OCI-M1 (cell line): ENCODE measurements at regions not wholly inside any gene's neighbourhood (a gene's known extent, or its start where the extent isn't known, plus 50 kb on each side); places are given as distances from the start of the nearest gene placed in this dataset.

Experiments used
- DNase-seq: peaks from one replicate; lab custom pipeline; 2025; lab: John Stamatoyannopoulos, UW

- DNase-seq: no peak
These were observed 163.8 kb upstream of the KLF14 start for GRCh38 chr7:130897515-130898419.

- no peak for DNase-seq
These were observed 165.1 kb upstream of the KLF14 start for GRCh38 chr7:130899071-130899560.

DNA sequence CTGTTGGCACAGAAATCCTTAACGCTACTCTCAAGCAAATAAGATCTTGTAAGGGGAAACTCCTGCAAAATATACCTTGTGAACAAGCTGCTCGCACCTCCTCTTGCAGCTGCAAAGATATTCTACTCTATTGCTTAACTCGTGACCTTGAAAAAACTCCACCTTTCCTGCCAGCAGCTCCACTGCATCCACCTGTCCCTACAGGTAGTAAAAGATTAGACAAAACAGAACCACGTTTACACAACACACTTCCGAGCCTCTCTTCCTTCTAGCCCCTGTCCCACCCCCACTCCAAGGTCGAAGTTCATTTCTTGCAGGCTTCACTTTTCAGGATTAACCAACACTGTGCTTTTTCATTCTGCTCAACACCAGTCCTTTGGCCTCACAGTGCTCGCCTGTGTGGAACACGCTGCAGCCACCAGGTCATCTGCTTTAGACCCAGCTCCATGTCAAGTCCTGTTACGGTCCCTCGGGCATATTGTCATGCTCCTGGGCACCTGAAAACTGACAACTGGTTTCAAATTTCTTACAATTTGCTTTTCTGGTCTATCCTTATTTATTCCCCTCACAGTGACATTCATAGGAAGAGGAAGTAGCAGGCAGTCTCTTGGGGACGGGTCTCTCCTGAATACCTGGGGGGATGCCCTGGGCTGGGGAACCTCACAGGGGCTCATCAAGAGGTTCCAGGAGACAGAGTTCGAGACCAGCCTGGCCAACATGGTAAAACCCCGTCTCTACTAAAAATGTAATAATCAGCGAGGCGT is 165.8 kb upstream of the KLF14 start:
- no peak for DNase-seq

DNA sequence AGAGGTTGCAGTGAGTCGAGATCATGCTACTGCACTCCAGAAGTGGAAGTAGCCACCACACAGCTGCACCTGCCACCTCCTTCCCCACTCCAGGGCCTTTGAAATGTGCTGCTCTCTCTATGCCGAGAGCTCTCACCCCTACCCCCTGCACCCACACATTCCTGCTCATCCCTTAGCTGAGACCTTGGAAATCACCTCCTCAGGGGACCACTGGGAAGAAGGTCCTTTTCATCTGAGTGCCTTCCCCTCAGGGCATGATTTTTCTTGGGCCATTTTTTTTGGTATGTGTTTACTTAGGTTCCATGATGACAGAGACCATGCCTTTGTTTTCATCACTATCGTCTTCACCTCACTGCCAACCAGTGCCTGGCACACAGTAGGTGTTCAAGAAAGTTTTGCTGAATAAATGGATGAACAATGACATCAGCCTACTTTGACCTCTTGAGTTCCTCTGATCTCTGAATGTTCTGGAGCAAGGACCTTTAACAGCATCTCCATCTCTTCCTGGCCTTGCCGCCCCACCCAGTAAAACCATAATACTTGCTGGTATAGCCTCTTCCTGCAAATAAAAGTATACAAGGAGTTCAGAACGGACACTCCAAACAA is 166.6 kb upstream of the KLF14 start:
- no peak for DNase-seq

DNA sequence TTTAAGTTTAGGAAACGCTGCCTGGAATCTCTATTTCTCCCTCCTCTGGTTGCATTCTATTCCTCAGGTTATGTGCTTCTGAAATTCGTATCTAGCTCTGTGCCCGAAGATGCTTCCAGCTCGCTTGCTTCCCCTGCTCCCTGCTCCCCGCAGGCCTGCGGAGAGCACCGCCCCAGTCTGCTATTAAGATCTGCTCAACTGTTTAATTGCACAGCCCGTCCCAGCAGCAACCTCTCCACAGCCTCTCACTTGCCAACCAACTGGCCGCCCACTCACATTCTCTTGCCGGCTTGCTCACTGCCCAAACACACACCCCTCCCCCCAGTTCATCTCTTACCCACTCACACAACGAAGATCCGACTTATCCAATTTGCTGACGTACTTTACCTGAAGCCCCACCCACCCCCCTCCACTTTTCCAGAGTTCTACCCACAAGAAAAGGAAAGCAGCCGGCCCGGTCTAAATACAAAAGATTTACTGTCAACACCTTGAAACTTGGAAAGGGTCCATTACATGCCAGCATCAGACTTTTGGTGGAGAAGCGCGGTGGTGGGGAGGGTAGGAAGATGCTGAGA is 167.3 kb upstream of the KLF14 start:
- DNase-seq: no peak

DNA sequence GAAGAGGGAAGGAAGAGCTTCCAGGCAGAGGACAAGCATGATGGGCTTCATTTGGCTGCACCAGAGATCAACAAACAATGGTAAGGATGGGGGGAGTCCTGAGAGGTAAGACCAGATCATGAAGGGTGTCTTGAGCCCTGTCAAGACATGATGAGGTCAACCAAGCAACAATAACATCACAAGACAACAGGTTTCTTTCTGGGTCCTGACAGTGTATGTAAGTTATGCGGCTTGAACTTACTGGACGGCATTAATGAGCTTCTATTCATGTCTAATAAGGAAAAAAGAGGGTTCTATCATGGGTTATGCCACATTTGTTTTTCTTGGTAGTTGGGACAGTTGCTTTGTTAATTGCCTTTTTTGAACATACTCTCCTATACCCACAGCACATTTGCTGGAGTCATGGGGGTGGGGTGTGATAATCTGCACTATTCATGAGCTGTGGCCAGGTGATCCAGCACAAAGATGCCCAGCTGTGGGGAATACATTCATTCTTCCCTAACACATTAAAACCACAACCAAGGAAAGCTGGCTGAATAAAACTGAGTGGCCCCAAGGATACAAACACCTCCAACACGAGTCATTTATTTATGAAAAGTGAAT is 168.8 kb upstream of the KLF14 start:
- DNase-seq: no peak

GRCh38 chr7:130903358-130903974 is 169.5 kb upstream of the KLF14 start:
- DNase-seq: no peak

DNA sequence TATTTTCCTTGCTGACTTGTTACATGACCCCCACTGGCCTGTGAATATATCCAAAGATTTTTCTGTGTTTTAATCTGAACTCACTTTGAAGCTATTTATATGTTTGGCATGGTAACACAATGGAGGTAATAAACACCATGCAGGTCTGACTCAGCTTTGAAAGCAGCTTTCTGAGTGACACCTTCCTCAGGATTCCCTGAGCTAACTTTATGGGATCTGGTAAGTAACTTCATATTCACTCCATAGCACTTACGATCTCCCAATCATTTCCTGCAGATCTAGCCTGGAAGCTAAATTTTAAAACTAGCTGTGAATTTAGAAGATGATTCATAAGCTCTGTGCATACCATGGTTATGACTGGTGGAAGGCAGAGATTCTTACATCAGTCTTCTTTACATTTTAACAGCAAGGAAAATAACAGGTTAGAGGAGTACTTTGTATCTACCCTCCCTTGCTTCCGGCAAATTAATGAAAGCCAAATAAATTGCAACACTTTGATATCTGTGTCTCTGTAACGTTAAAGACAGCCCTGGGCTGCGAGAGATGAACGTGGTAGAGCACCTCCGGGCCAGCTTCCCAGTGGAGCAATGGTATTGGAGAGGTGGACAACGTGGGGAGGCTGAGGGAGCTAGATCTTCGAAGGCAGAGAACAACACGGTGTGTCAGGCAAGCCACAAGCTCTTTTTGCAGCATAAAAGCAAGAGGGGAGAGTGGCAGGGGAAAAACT is 170.2 kb upstream of the KLF14 start:
- DNase-seq: no peak

DNA sequence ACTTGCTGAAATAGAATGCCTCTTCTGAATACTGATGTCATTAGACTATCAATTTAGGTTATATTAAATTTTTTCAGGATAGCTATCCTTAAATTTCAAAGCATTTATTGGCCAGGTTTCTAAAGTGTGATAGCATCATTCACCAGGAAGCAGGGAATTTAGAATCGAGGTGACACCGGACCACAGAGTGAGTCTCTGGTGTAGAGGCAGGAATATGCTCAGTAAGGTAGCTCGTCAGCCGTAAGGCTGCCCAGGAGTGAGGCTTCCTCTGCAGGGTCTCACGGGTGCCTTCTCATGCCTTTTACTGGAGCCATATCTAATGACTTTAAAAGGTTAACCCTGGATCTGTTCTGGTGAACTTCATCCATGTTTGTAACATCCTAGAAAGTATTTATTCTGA is 170.8 kb upstream of the KLF14 start:
- no peak for DNase-seq

- DNase-seq: no peak
These were observed 172.6 kb upstream of the KLF14 start for GRCh38 chr7:130906575-130906974.

DNA sequence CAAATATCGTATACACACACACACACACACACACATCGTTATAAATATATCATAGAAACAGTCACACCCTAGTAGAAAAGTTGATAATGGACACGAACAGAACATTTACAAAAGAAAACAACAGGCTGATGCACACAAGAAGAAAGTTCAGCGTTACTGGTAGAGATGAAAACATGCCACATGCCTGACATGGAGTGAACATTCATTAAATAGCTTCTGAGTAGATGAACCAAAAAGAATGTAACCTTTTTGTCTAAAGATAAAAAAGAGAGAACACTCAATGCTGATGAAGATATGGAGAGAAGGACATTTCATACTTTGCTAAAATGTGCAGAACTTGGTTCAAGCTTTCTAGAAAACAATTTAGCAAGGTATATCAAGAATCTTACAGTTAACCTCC is 173.4 kb upstream of the KLF14 start:
- no peak for DNase-seq

GRCh38 chr7:130908345-130909160 is 174.5 kb upstream of the KLF14 start:
- DNase-seq: no peak

- DNase-seq: no peak
These were observed 175.3 kb upstream of the KLF14 start for GRCh38 chr7:130909161-130909836.

GRCh38 chr7:130909881-130910672 is 176.1 kb upstream of the KLF14 start:
- DNase-seq: no peak

DNA sequence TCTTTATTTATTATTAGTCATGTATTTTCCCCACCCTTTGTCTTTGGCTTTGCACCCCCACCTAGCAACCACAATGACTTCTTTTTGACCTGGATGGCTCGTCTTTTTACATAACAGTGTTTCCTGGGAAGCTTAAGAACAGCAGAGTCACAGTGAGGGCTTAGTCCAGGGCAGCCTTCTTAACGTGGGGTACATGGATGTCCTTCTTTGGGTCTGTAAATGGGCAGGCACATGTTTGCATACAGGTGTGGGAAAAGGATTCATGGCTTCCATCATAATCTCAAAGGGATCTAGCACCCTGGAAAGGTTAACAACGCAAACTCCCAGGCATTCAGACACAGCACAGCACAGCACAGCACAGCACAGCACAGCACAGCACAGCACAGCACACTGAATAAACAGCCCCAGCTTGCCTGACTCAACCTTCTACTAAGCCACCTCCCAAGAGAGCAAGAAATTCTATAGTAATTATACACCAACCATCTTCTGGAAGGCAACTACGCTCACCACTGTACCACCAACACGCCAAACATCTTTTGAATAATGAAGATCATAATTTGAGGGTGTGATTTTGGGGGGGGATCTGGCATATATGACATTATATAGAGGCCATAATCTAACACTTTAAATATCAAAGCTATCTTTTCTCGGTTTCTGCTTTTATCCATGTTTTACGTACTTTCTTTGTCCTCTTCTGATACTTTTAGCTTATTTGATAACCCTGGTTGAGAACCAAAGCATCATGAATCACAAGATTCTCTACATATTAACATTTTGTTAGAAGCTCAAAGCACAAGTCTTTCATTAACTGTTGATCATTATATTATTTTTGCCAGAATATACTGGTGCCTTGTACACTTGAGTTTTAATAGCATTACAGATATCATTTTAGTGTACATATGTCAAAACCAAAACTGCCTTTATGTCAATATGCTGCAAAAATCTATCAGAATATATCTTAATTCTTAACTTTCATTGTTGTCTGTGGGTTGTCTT is 177.2 kb upstream of the KLF14 start:
- no peak for DNase-seq

DNA sequence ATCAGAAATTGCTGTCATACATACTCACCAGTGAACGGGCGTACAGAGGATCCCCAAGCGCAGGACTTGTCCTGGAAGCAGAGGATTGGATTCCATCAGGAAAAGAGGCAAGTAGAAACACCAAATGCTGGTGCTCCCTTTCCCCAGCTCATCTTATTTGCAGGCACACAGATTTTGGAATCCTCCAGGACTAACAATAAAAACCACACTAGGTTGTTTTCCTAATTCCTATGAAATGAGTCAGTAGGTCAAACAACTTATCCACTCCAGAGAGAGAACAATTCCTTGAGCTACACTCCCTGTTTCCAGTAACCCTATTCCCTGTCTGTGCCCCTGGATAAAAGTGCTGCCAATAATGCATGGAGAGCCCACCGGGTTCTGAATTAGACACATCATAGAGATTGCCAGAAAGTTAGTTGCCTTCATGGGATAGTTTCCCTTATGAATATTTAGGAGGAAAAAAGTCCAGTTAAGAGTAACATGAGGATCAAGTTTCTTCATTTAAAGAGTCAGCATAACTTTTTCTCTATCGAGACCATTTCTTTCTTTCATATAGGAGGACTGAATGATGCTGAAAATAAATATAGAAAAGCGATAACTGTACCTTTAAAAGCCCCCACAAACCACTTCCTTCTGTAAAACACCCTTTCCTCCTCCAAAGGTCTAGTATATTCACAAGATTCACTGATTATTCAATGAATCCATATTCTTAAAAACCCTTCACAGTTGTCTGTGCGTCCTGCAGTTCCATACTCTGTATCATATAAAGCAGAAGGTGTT is 178.3 kb upstream of the KLF14 start:
- DNase-seq: no peak
